Right atrium auricular region (tissue), 2 donors: ENCODE measurements at regions not wholly inside any gene's neighbourhood (a gene's known extent, or its start where the extent isn't known, plus 50 kb on each side); places are given as distances from the start of the nearest gene placed in this dataset.

Experiments used
- DNase-seq: peaks from one replicate; pipeline ENCODE4 v3.0.0-alpha.2; 2019; ENCODE audit warnings: low spot score
- H3K27ac ChIP-seq, 2 donors: fragments of 200-600 bp; sonication (generic); 1 replicate in 1 of 2; 2 replicates in 1 of 2; pipeline ENCODE4 v1.5.1; 2016 to 2019
- H3K27me3 ChIP-seq, 2 donors: fragments of 200-600 bp; sonication (generic); one replicate each; pipeline versions ENCODE4 v1.5.1 to v1.6.0; 2017 to 2019
- H3K36me3 ChIP-seq: fragments of 200-600 bp; sonication (generic); one replicate; pipeline ENCODE4 v1.5.1; 2016
- H3K4me1 ChIP-seq, 2 donors: fragments of 200-600 bp; sonication (generic); one replicate each; pipeline versions ENCODE4 v1.5.1 to v1.6.0; 2017 to 2019
- H3K4me3 ChIP-seq, 2 donors: fragments of 200-600 bp; sonication (generic); 1 replicate in 1 of 2; 2 replicates in 1 of 2; pipeline ENCODE4 v1.5.1; 2017 to 2019; ENCODE audit warnings: mild to moderate bottlenecking in 1 of 2, moderate library complexity in 1 of 2
- H3K9me3 ChIP-seq, 2 donors: fragments of 200-600 bp; sonication (generic); one replicate each; pipeline ENCODE4 v1.5.1; 2019
- CTCF ChIP-seq, 2 donors: fragments of 200-600 bp; sonication (generic); IDR thresholded peaks; one replicate each; pipeline ENCODE4 v1.5.1; 2019; ENCODE audit warnings: antibody characterized with exemption in 2 of 2

GRCh38 chr10:31645786-31646185 is 282.8 kb downstream of the ARHGAP12 start:
- no peaks in the 10 kb centered on the region for H3K27me3 ChIP-seq
- no peak for TF ChIP-seq CTCF (IDR thresholded peaks at IDR 0.05)
- no peaks in the 10 kb centered on the region for H3K36me3 ChIP-seq
- no peak overlapping the region for H3K4me3 ChIP-seq
- no peak overlapping the region for H3K27ac ChIP-seq
- DNase-seq: no peak
- peaks cover 0 to 7% of the 10 kb centered on the region in 2 donors for H3K9me3 ChIP-seq
- H3K4me1 ChIP-seq: peaks cover 0 to 13% of the 10 kb centered on the region in 2 donors

DNA sequence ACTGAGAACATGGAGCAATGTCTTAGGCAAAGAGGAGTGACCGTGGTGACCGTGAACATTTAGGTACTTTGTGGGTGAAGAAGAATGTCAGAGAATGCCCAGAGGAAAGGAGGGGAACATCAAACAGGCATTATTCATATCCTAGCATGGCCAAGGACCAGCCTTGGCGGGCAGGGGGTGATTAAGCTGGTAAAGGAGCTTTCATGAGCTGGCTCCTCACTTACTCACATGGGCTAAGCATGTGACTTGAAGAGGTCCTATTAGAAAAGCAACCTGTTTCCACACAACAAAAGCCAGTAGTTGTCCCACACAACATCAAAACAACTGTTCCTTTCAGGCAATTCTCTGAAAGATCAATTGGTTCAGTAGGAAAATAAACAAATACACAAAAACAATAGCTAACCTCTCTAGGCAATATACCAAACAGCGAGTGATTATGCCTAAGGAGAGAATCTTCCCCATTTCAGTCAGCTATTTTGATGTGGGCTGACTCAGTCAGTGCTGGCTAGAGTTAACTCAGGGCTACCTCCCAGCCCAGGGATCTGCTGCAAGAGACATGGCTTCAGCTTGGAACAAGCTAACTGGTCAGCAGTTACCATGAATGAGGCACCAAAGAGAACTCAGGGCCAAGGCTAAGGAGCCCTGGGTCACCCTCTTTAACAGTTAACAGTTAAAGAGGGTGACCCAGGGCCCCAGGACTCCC is 283.5 kb downstream of the ARHGAP12 start:
- no peaks in the 10 kb centered on the region for H3K36me3 ChIP-seq
- no peak for TF ChIP-seq CTCF (IDR thresholded peaks at IDR 0.05)
- DNase-seq: no peak
- H3K4me3 ChIP-seq: no peak overlapping the region
- peaks cover 0 to 8% of the 10 kb centered on the region in 2 donors for H3K4me1 ChIP-seq
- no peak overlapping the region for H3K27ac ChIP-seq
- peaks cover 0 to 7% of the 10 kb centered on the region in 2 donors for H3K9me3 ChIP-seq
- H3K27me3 ChIP-seq: no peaks in the 10 kb centered on the region

GRCh38 chr10:31642281-31642680 is 286.4 kb downstream of the ARHGAP12 start:
- no peak for DNase-seq
- Histone ChIP-seq H3K27ac (no peak overlapping the region), H3K27me3 (no peaks in the 10 kb centered on the region), H3K4me1 (no peaks in the 10 kb centered on the region), H3K36me3 (no peaks in the 10 kb centered on the region), H3K9me3 (peaks cover 0 to 13% of the 10 kb centered on the region in 2 donors), H3K4me3 (no peak overlapping the region)
- TF ChIP-seq CTCF (IDR thresholded peaks at IDR 0.05): no peak

DNA sequence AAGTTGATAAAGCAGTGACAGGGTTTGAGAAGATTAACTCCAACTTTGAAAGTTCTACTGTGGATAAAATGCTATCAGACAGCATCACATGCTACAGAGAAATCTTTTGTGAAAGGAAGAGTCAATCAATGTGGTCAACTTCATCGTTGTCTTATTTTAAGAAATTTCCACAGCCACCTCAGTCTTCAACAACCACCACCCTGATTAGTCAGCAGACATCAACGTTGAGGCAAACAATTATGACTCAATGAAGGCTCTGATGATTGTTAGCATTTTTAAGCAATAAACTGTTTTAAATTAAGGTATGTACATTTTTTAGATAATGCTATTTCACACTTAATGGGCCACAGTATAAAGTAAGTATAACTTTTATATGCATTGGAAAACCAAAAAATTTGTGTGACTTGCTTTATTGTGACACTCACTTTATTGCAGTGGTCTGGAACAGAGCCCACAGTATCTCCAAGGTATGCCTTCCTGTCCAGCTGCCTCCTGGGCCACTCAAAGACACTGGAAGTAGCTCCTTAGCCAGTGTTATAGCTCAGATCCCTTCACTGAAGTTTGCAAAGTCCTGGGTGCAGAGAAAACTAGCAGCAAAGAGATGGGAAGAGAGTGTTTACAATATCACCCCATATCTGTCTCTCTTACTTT is 293.1 kb downstream of the ARHGAP12 start:
- no peak for TF ChIP-seq CTCF (IDR thresholded peaks at IDR 0.05)
- H3K27me3 ChIP-seq: no peaks in the 10 kb centered on the region
- DNase-seq: no peak
- no peaks in the 10 kb centered on the region for H3K36me3 ChIP-seq
- H3K27ac ChIP-seq: no peak overlapping the region
- H3K4me3 ChIP-seq: no peak overlapping the region
- peaks cover 0 to 3% of the 10 kb centered on the region in 2 donors for H3K4me1 ChIP-seq
- H3K9me3 ChIP-seq: peaks cover 0 to 6% of the 10 kb centered on the region in 2 donors

GRCh38 chr10:31635009-31635408 is 293.6 kb downstream of the ARHGAP12 start:
- no peak for TF ChIP-seq CTCF (IDR thresholded peaks at IDR 0.05)
- H3K27ac ChIP-seq: no peak overlapping the region
- H3K4me1 ChIP-seq: peaks cover 0 to 3% of the 10 kb centered on the region in 2 donors
- H3K27me3 ChIP-seq: no peaks in the 10 kb centered on the region
- no peaks in the 10 kb centered on the region for H3K36me3 ChIP-seq
- DNase-seq: no peak
- H3K4me3 ChIP-seq: no peak overlapping the region
- H3K9me3 ChIP-seq: peaks cover 0 to 6% of the 10 kb centered on the region in 2 donors
